ENCODE measurements at regions not wholly inside any gene's neighbourhood (a gene's known extent, or its start where the extent isn't known, plus 50 kb on each side); places are given as distances from the start of the nearest gene placed in this dataset.

- TF ChIP-seq PML (IDR thresholded peaks at IDR 0.05; ENCODE audit: low read length) (no peak), ZZZ3 (IDR thresholded peaks at IDR 0.05; ENCODE audit: control insufficient read depth, insufficient read length, low read depth) (no peak), CTCF (IDR thresholded peaks at IDR 0.05 in 2 of 3, conservative IDR thresholded peaks at IDR 0.05 in 1 of 3; ENCODE audit: control insufficient read depth in 2 of 3, extremely low read depth in 1 of 3, insufficient read depth in 1 of 3, low read depth in 3 of 3, low read length in 3 of 3) (no peak), STAT1 (conservative IDR thresholded peaks at IDR 0.05) (no peak), GATAD2B (conservative IDR thresholded peaks at IDR 0.05; ENCODE audit: low read depth) (no peak), MTA3 (IDR thresholded peaks at IDR 0.05; ENCODE audit: borderline replicate concordance, low read length) (no peak)
- FAIRE-seq = no peak
- H3K36me3 ChIP-seq (ENCODE audit: control insufficient read depth in 2 of 2, insufficient read depth in 2 of 2, low read length in 1 of 2) = no peaks in the 10 kb centered on the region
- no peak overlapping the region for H3K27ac ChIP-seq (ENCODE audit: control insufficient read depth, insufficient read depth)
- in situ Hi-C loops (cut with MboI) (no loop called here), intact Hi-C loops (cut with micrococcal nuclease; ENCODE audit: unreplicated experiment) (no loop called here)
- no peaks in the 10 kb centered on the region for H3K79me2 ChIP-seq (ENCODE audit: control insufficient read depth, insufficient read depth, low read length)
- RAD21 ChIA-PET (ENCODE audit: unreplicated experiment) = no interaction called here
- H3K27me3 ChIP-seq (replicated peaks in 1 of 2; ENCODE audit: control insufficient read depth in 2 of 2, insufficient read depth in 2 of 2, low read length in 1 of 2) = no peaks in the 10 kb centered on the region
- no peaks in the 10 kb centered on the region for H4K20me1 ChIP-seq (ENCODE audit: control insufficient read depth, insufficient read depth)
- H3K9ac ChIP-seq (ENCODE audit: control insufficient read depth, insufficient read depth, low read length) = no peak overlapping the region
- no peak overlapping the region for H3K4me2 ChIP-seq (ENCODE audit: control insufficient read depth, insufficient read depth)
- no peak overlapping the region for H3K4me3 ChIP-seq
- no TSS peak for BruUV-seq (replicated peaks)
- 53% methylated on average over 3 of the region's 3 CpGs for WGBS (ENCODE audit: insufficient coverage, insufficient replicate concordance, low lambda C conversion rate, missing lambda C conversion rate)
- POLR2A ChIA-PET = no interaction called here
- no peaks in the 10 kb centered on the region for H3K9me3 ChIP-seq (replicated peaks; ENCODE audit: control insufficient read depth, insufficient read depth, low read length)
- SMC1A ChIA-PET (ENCODE audit: uncharacterized antibody, unreplicated experiment) = interaction anchor here (0.6 kb wide), 1 partner anchor 1019 kb away, joined by 5 read pairs; no protein-coding TSS in a partner anchor
- no peak for ATAC-seq
- DNase-seq (ENCODE audit: low read depth, low spot score) = no peak
- H2AFZ ChIP-seq (ENCODE audit: control insufficient read depth, low read depth, low read length) = no peak overlapping the region
- no peaks in the 10 kb centered on the region for H3K4me1 ChIP-seq (ENCODE audit: control insufficient read depth, insufficient read depth, low read length)
- CTCF ChIA-PET = no interaction called here
These were observed 116.0 kb upstream of the ERCC4 start for GRCh38 chr16:13803974-13804373.

- no peak overlapping the region for H3K4me3 ChIP-seq
- CTCF ChIA-PET = no interaction called here
- no peaks in the 10 kb centered on the region for H3K4me1 ChIP-seq (ENCODE audit: control insufficient read depth, insufficient read depth, low read length)
- ATAC-seq = no peak
- in situ Hi-C loops (cut with MboI) = no loop called here
- no peak overlapping the region for H3K27ac ChIP-seq (ENCODE audit: control insufficient read depth, insufficient read depth)
- intact Hi-C loops (cut with micrococcal nuclease; ENCODE audit: unreplicated experiment) = no loop called here
- DNase-seq (ENCODE audit: low read depth, low spot score) = no peak
- H3K9me3 ChIP-seq (replicated peaks; ENCODE audit: control insufficient read depth, insufficient read depth, low read length) = no peaks in the 10 kb centered on the region
- FAIRE-seq = no peak
- no peak overlapping the region for H2AFZ ChIP-seq (ENCODE audit: control insufficient read depth, low read depth, low read length)
- no peaks in the 10 kb centered on the region for H3K36me3 ChIP-seq (ENCODE audit: control insufficient read depth in 2 of 2, insufficient read depth in 2 of 2, low read length in 1 of 2)
- no TSS peak for BruUV-seq (replicated peaks)
- POLR2A ChIA-PET = no interaction called here
- H3K79me2 ChIP-seq (ENCODE audit: control insufficient read depth, insufficient read depth, low read length) = no peaks in the 10 kb centered on the region
- WGBS (ENCODE audit: insufficient coverage, insufficient replicate concordance, low lambda C conversion rate, missing lambda C conversion rate) = 29% methylated on average over 4 of the region's 4 CpGs
- H4K20me1 ChIP-seq (ENCODE audit: control insufficient read depth, insufficient read depth) = no peaks in the 10 kb centered on the region
- RAD21 ChIA-PET (ENCODE audit: unreplicated experiment) = no interaction called here
- H3K27me3 ChIP-seq (replicated peaks in 1 of 2; ENCODE audit: control insufficient read depth in 2 of 2, insufficient read depth in 2 of 2, low read length in 1 of 2) = no peaks in the 10 kb centered on the region
- SMC1A ChIA-PET (ENCODE audit: uncharacterized antibody, unreplicated experiment) = no interaction called here
- H3K4me2 ChIP-seq (ENCODE audit: control insufficient read depth, insufficient read depth) = no peak overlapping the region
- H3K9ac ChIP-seq (ENCODE audit: control insufficient read depth, insufficient read depth, low read length) = no peak overlapping the region
- TF ChIP-seq LARP7 (IDR thresholded peaks at IDR 0.05) (no peak), E2F4 (IDR thresholded peaks at IDR 0.05; ENCODE audit: low read depth, low read length) (no peak), PRDM15 (CRISPR knock-in tag; IDR thresholded peaks at IDR 0.05) (no peak), IRF3 (IDR thresholded peaks at IDR 0.05) (no peak)
These were observed 114.0 kb upstream of the ERCC4 start for GRCh38 chr16:13805951-13806350.
